H4 (cell line): ENCODE measurements at regions not wholly inside any gene's neighbourhood (a gene's known extent, or its start where the extent isn't known, plus 50 kb on each side); places are given as distances from the start of the nearest gene placed in this dataset.
"Not testable (repeated sequence)": the region's sequence is repeated elsewhere in the genome, so short reads cannot be mapped to it uniquely, and the experiment has no call there.

ENCODE experiments used
- DNase-seq: peaks from one replicate; pipeline ENCODE4 v3.0.0-alpha.2; 2015; ENCODE audit warnings: low spot score

DNA sequence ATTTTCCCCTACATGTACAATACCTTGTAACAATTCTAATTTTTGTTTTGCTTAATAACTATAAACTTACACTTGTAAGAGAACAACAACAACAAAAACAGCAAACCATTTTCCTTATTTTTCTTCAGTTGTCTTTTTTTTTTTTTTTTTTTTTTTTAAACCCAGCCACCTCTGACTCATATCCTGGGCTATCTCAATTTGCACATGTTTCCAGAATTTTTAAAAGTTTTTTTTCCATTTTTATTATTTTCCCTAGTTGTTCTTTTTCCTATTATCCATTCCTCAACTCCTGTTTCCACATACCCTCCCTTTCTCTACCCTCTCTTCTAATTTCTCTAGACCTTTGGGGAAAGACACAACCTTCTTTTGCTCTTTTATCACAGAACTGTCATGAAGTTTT, 112.5 kb downstream of the EFEMP1 start:
- no peak for DNase-seq

DNA sequence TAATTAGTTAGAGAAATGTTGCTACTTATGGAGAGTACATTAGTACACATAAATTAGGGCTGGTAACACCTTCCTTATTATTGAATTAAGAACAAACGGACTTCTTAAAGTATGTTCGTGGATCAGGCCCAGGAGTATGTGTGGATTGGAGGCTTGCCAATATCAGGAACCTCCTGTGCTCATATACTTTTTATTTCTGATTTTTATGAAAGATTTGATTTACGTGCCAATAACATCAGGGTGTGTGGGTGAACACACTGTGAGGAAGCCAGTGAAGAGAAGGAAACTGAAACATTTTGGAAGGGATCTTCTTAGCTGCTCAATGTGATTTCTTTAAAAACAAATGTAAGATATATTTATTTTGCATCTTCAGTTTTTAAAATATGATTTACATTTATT, 113.0 kb downstream of the EFEMP1 start:
- no peak for DNase-seq

DNA sequence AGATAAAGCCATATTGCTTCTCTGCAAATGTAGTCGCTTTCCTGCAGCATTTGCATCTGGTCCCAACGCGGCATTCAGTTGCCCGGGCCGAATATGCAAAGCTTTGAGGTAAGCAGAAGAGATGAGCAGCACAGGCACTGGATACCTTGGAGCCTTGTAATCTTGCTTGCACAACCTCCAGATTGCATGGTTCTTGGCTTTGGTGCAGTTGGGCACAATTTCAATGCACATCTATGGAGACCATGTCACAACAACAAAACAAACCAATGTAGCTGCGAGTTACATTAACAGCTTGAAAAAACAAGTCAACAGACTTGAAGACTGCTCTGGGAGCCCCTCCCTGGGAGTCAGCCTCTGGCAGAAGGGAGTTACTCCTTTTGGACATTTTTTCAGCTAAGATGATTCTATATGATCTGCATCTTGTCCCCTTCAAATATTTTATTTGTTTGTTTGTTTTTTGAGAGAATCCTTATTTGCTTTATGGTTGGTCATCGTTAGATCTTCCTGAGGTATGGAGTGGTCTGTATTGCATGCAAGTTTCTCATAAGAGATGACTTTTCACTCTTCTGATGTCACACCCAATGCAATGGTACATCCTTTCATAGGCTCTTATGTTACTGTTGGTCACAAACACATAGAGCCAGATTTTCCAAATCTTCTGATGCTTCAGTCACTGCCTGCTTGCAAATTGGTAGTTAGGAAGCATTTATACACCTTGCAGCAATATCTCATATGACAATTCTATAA, 113.5 kb downstream of the EFEMP1 start:
- DNase-seq: no peak

DNA sequence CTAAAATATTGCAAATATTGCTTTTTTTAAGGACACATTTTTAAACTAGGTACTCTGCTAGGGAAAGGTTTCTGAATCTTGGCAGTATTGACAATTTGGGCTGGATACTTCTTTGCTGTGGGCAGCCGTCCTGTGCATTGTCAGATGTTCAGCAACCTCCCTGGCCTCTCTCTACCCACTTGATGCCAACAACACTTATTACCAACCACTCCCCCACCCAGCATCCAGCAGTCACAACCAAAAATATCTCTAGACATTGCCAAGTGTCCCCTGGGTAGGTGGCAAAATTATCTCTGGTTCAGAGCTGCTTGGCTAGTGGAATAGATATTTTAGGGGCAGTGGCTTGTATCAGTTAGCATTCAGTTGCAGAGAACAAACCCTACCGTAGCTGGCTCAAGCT, 114.3 kb upstream of the PNPT1 start:
- no peak for DNase-seq

DNA sequence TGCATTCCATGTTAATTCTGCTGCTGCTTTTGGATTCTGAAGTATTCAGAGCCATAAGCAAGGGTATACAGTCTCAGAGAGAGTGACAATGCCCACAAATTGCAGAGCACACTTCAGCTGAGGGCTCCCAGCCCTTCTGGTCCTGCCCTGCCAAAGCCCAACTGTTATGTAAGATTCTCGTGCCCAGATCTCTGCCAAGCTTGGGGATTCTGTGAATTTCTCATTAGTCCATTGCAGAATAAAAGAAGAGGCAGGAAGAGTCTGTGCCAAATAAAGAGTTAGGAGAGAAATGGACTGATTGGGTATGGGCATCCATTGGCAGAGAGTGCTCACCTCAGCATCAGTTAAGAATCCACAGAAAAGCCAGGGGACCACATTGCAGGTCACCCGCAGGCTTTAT, 112.0 kb upstream of the PNPT1 start:
- DNase-seq: no peak

DNA sequence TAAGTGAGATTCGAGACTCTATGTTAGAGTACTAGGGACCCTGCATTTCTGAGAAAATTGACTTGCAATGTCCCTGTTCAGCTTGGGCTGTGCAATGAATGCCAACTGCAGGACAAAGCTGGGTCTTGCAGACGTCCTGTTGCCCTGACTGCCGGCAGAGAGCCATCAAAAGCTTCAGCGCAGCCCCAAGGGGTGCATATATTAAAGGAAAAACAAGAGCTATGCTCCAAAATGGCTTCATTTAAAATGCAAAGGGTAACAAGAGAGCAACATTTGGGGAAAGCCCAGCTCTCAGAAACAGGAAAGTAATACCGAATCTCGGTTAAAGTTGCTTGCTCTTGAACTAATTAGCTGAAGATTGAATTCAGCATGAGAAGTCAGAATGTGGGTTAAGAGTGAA, 110.9 kb upstream of the PNPT1 start:
- DNase-seq: no peak

DNA sequence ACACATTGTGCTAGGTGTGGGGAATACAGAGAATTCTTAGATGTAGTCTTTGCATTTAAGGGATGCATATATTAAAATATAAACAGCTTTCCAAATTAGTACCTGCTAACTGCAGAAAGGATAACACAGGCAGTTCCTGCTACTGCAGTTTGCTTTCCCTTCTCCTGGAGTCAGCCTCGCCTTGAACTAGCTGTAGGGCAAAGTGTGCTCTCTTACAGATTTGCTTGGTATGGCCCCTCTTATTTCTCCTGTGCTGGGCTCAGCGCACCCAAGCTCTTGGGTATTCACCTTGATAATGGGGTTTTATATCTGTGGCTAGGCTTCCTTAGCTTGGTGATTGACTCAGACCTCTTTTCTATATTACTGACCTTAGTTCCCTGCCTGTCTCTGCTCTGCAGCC, 108.4 kb upstream of the PNPT1 start:
- DNase-seq: no peak

DNA sequence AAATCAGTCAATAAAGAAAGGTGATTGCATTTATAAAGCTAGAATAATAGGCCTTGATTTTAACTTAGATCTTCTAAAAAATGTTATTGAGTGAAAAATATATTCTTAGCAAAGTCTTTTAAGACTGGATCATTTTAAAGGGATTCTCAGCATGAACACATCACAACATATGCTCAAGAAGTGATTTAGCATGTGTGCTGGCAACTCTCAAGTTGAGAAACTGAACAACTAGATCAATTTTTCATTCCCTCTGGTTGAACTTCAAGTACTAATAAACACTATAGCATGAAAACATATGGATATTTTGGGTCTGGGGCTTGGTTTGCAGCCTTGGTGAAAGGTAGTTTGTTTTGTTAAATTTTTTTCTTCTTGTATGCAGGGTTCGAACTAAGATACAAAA, 107.8 kb upstream of the PNPT1 start:
- no peak for DNase-seq

DNA sequence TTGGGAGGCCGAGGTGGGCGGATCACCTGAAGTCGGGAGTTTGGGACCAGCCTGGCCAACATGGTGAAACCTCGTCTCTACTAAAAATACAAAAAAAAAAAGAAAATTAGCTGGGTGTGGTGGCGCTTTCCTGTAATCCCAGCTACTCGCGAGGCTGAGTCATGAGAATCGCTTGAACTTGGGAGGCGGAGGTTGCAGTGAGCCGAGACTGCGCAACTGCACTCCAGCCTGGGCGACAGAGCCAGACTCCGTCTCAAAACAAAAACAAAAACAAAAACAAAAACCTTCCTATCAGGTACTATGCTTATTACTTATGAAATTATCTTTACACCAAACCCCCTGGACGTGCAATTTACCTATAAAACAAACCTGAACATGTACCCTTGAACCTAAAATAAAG, 106.0 kb upstream of the PNPT1 start:
- DNase-seq: not testable (repeated sequence)

DNA sequence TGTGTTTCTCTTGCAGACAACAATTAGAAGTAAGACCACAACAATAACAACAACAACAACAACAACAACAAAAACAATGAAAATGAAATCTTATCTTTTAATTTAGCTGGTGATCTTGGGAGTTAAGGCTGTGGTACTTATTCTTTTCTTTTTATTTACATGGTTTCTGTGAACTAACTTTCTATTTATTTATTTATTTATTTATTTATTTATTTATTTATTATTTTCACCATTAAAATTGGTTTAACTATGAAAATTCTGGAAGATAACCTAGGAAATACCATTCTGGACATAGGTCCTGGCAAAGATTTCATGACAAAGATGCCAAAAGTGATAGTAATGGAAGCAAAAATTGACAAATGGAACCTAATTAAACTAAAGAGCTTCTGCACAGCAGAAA, 102.5 kb upstream of the PNPT1 start:
- no peak for DNase-seq

DNA sequence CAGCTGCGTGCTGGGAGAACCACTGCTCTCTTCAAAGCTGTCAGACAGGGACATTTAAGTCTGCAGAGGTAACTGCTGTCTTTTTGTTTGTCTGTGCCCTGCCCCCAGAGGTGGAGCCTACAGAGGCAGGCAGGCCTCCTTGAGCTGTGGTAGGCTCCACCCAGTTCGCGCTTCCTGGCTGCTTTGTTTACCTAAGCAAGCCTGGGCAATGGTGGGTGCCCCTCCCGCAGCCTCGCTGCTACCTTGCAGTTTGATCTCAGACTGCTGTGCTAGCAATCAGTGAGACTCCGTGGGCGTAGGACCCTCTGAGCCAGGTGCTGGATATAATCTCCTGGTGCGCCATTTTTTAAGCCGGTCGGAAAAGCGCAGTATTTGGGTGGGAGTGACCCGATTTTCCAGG, 100.0 kb upstream of the PNPT1 start:
- not testable (repeated sequence) for DNase-seq

DNA sequence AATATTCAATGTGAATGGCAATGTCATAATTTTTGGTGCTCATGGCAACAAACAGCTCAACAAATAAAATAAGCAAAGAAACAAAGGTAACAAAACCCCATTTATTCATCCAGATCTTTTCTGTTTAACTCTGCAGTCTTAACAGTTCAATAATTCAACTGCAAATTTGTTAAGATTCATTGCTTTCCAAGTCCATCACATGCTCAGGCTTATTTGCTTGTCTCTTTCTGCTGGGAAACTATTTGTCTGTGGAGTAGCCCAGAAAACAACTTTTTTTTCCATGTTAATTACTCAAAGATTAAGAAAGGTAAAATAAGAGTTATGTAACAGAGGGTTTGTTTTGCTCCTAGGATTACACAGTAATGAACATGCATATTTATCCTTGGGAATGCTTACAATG, 92.6 kb upstream of the PNPT1 start:
- no peak for DNase-seq

DNA sequence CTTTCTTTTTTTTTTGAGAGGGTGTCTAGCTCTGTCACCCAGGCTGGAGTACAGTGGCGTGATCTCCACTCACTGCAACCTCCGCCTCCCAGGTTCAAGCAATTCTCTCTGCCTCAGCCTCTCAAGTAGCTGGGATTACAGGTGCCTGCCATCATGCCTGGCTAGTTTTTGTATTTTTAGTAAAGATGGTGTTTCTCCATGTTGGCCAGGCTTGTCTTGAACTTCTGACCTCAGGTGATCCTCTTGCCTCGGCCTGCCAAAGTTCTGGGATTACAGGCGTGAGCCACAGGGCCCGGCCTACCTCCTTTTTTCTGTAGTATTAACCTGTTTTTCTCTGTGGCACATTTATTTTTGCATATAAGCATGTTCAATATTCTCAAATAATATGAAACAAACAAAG, 90.1 kb upstream of the PNPT1 start:
- DNase-seq: not testable (repeated sequence)

DNA sequence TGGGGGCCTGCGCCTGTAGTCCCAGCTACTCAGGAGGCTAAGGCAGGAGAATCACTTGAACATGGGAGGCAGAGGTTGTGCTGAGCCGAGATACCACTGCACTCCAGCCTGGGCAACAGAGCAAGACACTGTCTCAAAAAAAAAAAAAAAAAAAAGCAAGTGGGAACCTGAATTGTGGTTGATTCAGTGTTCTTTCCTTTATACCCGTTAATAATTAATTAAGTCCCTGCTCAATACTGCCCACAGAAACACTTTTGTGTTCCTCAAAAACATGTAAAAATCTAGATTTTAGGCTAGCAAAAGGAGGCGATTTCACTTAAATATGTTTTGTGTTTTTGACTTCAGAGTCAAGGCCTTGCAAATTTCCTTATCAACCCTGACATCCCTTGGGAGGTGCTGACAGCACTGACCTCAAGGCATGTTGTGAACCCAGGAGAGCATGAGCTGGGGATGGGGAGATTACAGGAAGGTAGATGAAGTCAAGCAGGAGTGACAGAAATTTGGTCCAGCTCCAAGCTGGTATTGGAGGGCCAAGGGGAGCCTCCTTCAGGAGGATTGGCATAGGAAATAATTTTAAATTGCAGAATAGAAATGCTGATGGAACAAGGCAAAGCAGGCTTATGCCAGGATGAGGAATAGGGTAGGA, 89.0 kb upstream of the PNPT1 start:
- no peak for DNase-seq

DNA sequence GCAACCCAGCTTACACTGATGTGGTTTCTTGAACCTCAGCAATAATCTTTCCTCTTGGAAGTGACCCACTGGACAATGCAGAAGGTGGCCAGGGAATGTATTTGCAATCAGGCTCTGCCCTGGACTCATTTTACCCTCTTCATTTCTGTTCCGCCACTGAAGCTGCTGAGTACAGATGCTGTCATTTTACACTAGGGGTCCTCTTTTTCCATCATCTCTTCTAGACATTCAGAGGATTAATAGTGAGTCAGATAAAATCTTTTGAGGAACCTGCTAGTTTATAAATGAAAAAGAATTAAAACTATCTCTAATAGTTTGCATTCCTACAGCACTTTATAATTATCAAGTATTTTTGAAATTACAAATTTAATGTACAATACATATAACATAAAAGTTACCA, 87.9 kb upstream of the PNPT1 start:
- DNase-seq: no peak

DNA sequence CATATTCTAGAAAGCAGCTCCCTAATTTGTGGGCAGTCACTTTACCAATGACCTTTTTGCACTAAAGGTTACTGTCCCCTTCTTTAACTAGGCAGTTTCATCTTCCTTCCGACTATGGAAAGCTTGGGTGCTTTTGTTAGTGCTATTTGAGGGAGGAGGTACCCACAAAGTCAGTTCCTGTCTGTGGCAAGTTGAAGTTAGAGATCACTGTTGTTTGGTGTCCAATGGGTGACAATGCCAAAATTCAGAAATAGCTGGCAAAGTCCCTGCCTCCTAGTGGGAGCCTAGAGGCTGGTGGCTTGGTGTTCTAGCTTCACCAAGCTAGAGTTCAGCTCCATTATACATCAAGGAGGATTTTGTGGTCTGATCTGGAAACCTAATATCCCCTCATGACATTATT, 87.1 kb upstream of the PNPT1 start:
- no peak for DNase-seq

DNA sequence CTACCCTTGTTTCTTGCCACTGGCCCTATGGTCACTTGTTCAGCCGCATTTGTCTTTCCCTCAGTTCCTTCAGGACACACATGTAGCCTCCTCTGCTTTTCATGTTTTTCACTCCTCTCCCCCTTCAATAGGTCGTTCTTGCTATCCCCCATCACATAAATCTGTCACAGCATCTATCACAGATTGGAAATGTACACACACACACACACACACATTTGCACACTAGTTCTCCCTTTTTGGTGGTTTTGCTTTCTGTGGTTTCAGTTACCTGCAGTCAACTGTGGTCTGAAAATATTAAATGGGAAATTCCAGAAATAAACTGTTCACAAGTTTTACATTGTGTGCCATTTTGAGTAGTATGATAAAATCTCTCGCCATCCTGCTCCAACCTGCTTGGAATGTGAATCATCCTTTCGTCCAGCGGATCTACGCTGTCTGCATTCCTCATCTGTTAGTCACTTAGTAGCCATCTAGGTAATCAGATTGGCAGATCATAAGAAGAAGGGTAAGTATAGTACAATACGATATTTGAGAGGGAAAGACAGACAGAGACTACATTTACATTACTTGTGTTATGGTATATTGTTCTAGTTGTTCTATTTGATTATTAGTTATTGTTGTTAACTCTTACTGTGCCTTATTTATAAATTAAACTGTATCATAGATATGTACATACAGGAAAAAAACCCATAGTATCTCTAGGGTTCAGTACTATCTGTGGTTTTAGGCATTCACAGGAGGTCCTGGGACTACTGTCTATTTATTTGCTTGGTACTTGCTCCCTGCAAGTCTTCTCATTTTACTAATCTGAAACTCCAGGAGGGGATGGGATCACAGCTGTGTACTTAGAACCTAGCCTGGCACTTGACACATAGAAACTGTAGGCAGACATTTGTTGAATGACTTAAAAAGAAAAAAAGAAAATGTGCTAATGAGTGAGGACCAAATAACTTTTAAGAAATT, 86.1 kb upstream of the PNPT1 start:
- DNase-seq: peak; percentile 60

DNA sequence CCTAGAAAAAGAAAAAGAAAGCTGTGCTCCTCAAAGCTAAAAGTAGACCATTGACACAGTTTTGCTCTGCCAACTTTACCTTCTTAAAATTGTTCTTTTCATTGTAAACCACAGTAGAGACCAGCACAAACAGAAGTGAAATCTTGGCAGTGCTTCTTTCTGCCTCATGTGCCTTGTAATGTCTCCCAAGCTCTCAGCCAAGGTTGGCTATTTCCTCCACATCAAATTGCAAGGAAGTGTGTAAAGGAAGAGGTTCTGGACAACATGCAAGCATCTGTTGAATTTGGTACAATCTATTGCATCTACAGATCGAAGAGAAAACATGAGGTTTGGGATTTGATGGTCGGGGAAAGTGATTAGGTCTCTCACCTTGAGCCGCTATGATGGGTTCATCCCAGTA, 83.3 kb upstream of the PNPT1 start:
- DNase-seq: no peak

DNA sequence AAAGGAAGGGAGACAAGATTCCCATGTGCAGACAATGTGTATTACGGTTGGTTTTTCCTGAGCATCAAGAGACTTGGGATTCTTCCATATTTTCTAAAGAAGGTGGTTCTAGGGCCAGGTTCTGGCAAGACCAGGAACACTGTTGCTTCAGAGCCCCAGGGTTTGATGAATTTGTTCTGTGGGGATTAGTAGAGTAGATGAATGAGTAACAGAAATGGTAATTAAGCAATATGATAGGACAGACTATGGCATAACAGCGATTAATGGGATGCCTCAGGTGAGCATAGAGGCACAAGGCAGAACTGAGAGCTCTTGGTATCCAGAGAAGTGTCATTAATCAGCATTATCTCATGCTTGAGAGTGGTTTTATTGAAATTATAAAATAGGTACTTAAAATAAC, 82.8 kb upstream of the PNPT1 start:
- DNase-seq: no peak

DNA sequence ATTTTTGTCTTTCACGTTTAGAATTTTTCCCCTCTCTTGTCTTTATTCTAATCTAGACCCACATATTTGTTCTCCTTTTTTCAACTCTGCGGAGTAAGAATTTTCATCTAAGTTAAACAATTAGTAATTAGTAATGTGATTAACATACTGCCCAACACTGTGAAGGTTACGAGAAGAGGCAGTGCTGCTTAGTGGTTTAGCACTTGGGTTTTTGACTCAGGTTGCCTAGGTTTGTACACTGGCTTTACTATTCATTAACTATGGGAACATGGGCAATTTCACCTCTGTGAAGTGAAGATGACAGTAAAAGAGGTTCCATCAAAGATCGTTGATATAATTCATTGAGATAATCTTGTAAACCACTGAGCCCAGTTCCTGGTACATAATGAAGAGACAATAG, 82.2 kb upstream of the PNPT1 start:
- DNase-seq: no peak

DNA sequence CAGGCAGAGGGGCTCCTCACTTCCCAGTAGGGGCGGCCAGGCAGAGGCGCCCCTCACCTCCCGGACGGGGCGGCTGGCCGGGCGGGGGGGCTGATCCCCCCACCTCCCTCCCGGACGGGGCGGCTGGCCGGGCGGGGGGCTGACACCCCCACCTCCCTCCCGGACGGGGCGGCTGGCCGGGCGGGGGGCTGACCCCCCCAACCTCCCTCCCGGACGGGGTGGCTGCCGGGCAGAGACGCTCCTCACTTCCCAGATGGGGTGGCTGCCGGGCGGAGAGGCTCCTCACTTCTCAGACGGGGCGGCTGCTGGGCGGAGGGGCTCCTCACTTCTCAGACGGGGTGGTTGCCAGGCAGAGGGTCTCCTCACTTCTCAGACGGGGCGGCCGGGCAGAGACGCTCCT, 80.0 kb upstream of the PNPT1 start:
- DNase-seq: not testable (repeated sequence)

DNA sequence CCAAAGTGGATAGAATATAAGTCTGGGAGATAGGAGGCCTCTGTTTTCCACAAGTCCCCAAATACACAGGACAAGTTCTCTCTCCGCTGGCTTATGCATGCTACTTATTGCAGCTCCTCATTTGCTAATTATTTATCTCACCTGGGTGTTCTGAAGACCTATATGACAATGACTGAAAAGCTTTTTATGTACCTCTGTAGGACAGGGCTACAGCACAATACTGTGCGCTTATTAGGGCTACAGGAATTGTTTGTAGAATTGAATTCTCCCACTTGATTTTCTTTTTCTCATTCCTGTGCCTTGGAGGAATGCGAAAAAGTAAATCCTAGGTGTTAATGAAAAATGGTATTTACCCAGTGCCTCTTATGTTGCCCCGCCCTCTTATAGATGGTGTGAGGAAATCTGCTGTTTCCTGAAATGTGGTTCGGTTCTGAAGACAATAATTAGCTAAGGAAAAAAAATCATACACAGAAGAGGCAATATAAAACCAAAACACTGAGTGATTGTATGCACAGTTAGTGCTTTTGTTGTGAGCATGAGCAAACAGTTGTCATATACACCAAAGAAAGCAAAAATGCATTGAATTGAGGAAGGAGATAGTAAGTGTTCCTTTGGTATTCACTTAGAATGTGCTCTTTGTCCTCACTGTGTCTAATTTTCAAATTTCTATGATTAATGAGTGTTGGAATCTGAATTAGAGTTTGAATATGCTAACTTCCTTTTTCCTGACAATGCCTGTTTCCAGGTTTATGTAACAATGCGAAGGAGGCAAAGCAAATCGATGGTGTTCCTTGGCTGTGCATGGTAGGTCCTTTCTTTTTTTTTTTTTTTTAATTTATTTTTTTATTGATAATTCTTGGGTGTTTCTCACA, 78.7 kb upstream of the PNPT1 start:
- DNase-seq: no peak
